Right lobe of liver (tissue), 6 donors: ENCODE measurements at regions not wholly inside any gene's neighbourhood (a gene's known extent, or its start where the extent isn't known, plus 50 kb on each side); places are given as distances from the start of the nearest gene placed in this dataset.

Source experiments
- ATAC-seq, 4 donors: fragments of 200-7000 bp; cut with Tn5 transposase; one replicate each; pipeline ENCODE4 v1.9.1; 2020; ENCODE audit warnings: mild to moderate bottlenecking in 4 of 4, moderate library complexity in 4 of 4
- DNase-seq, 3 donors: peaks; one replicate each; pipeline ENCODE4 v3.0.0-alpha.2; 2020
- H3K27ac ChIP-seq, 3 donors: fragments of 200-600 bp; one replicate each; pipeline ENCODE4 v1.8.0; 2022
- H3K27me3 ChIP-seq, 2 donors: fragments of 200-600 bp; one replicate each; pipeline ENCODE4 v1.8.0; 2022
- H3K36me3 ChIP-seq, 4 donors: fragments of 200-600 bp; sonication (generic) in 1 of 4; one replicate each; pipeline versions ENCODE4 v1.5.1 to v1.8.0; 2017 to 2022; ENCODE audit warnings: control low read depth in 1 of 4
- H3K4me1 ChIP-seq, 4 donors: fragments of 200-600 bp; sonication (generic) in 1 of 4; one replicate each; pipeline versions ENCODE4 v1.5.1 to v1.8.0; 2017 to 2022; ENCODE audit warnings: control low read depth in 1 of 4
- H3K4me3 ChIP-seq, 3 donors: fragments of 200-600 bp; one replicate each; pipeline ENCODE4 v1.8.0; 2022
- H3K9me3 ChIP-seq, 4 donors: fragments of 200-600 bp; sonication (generic) in 1 of 4; one replicate each; pipeline versions ENCODE4 v1.5.1 to v1.8.0; 2017 to 2022; ENCODE audit warnings: control low read depth in 1 of 4
- CTCF ChIP-seq, 4 donors: fragments of 200-600 bp in 3 of 4; fragments of 450-650 bp in 1 of 4; IDR thresholded peaks; one replicate each; pipeline versions ENCODE4 v1.5.1 to v1.8.0; 2016 to 2022; ENCODE audit warnings: antibody characterized with exemption in 4 of 4, mild to moderate bottlenecking in 2 of 4
- POLR2A ChIP-seq: fragments of 450-650 bp; IDR thresholded peaks from one replicate; pipeline ENCODE4 v1.6.1; 2017; ENCODE audit warnings: antibody characterized with exemption, mild to moderate bottlenecking
- whole genome bisulfite sequencing: methylation state at CpG from one replicate; pipeline ENCODE4 v1.1.6; 2018; ENCODE audit warnings: low coverage, low lambda C conversion rate; ENCODE audit not compliant: insufficient coverage; ENCODE audit errors: missing lambda C conversion rate; 5-methylcytosine and 5-hydroxymethylcytosine counted together
- intact Hi-C, 2 donors: fragments of 100-400 bp; cut with DNase I; formaldehyde crosslinking; loops; one replicate each; pipeline versions ENCODE4 v1.11.2 to v1.14.1; 2022
- donor health status: DM: no; HTN: yes; CAD: no.
- donor health status: DM: no; HTN: no; CAD: no.
- donor health status: DM: no; HTN: no; CAD: no.
- donor health status: DM: no; HTN: yes; CAD: no.
- donor health status: DM: no; HTN: yes; CAD: no.

- H3K36me3 ChIP-seq, result no peaks in the 10 kb centered on the region
- TF ChIP-seq POLR2A, result no peak
- no peak for TF ChIP-seq CTCF (IDR thresholded peaks at IDR 0.05)
- intact Hi-C loops, result no loop called here
- H3K9me3 ChIP-seq, result no peaks in the 10 kb centered on the region
- DNase-seq, result no peak
- H3K4me1 ChIP-seq, result no peaks in the 10 kb centered on the region
- WGBS, result 69% methylated on average over 2 of the region's 2 CpGs
- H3K27ac ChIP-seq, result no peak overlapping the region
- no peak overlapping the region for H3K4me3 ChIP-seq
- no peak for ATAC-seq
- no peaks in the 10 kb centered on the region for H3K27me3 ChIP-seq
Measured at GRCh38 chr7:81577642-81578340, 192.1 kb downstream of the HGF start.

- intact Hi-C loops, result no loop called here
- H3K4me3 ChIP-seq, result no peak overlapping the region
- 53% methylated on average over 6 of the region's 6 CpGs for WGBS
- no peaks in the 10 kb centered on the region for H3K36me3 ChIP-seq
- no peaks in the 10 kb centered on the region for H3K4me1 ChIP-seq
- DNase-seq, result no peak
- ATAC-seq, result no peak
- H3K27ac ChIP-seq, result no peak overlapping the region
- H3K9me3 ChIP-seq, result no peaks in the 10 kb centered on the region
- TF ChIP-seq POLR2A, result no peak
- TF ChIP-seq CTCF (IDR thresholded peaks at IDR 0.05), result no peak
- no peaks in the 10 kb centered on the region for H3K27me3 ChIP-seq
Measured at GRCh38 chr7:81574723-81575326, 195.0 kb downstream of the HGF start.

GRCh38 chr7:81573932-81574331 lies 195.9 kb downstream of the HGF start:
- no peaks in the 10 kb centered on the region for H3K9me3 ChIP-seq
- no peaks in the 10 kb centered on the region for H3K27me3 ChIP-seq
- H3K27ac ChIP-seq, result no peak overlapping the region
- H3K4me1 ChIP-seq, result no peaks in the 10 kb centered on the region
- TF ChIP-seq CTCF (IDR thresholded peaks at IDR 0.05) (no peak), POLR2A (no peak)
- H3K36me3 ChIP-seq, result no peaks in the 10 kb centered on the region
- H3K4me3 ChIP-seq, result no peak overlapping the region
- 61% methylated on average over 1 of the region's 1 CpG for WGBS
- DNase-seq (no peak), ATAC-seq (no peak)
- intact Hi-C loops, result no loop called here

GRCh38 chr7:81573128-81573527 lies 196.7 kb downstream of the HGF start:
- H3K4me1 ChIP-seq, result no peaks in the 10 kb centered on the region
- no peaks in the 10 kb centered on the region for H3K27me3 ChIP-seq
- TF ChIP-seq CTCF (IDR thresholded peaks at IDR 0.05), result no peak
- TF ChIP-seq POLR2A, result no peak
- intact Hi-C loops, result no loop called here
- no peaks in the 10 kb centered on the region for H3K36me3 ChIP-seq
- H3K9me3 ChIP-seq, result no peaks in the 10 kb centered on the region
- no peak overlapping the region for H3K27ac ChIP-seq
- no peak overlapping the region for H3K4me3 ChIP-seq
- ATAC-seq (no peak), DNase-seq (no peak)
- 46% methylated on average over 1 of the region's 1 CpG for WGBS
